IPS-NIHi7 (cell line): ENCODE measurements at regions not wholly inside any gene's neighbourhood (a gene's known extent, or its start where the extent isn't known, plus 50 kb on each side); places are given as distances from the start of the nearest gene placed in this dataset.

Experiments
- DNase-seq: peaks from one replicate; pipeline ENCODE4 v3.0.0; 2012; ENCODE audit warnings: mixed read lengths; ENCODE audit errors: extremely low spot score

DNA sequence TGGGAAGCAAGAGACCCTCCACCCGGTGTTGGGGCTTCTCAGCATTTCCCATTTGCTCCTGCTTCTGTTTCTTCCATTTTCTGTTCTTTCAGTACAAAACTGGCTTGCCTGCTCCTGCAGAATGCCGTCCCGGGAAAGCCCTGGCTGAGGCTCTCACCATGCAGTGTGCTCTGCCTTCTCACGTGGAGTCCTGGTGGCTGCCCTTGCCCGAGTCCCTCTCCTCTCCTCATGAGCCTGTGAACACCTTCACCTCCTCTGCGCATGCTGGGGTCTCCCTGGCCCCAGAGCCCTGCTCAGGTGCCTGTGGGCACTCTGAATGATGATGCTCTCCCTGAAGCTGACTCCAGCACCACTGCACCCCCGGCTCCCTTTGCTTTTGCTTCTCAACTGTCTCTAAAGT is 752.0 kb downstream of the QKI start:
- DNase-seq: no peak

DNA sequence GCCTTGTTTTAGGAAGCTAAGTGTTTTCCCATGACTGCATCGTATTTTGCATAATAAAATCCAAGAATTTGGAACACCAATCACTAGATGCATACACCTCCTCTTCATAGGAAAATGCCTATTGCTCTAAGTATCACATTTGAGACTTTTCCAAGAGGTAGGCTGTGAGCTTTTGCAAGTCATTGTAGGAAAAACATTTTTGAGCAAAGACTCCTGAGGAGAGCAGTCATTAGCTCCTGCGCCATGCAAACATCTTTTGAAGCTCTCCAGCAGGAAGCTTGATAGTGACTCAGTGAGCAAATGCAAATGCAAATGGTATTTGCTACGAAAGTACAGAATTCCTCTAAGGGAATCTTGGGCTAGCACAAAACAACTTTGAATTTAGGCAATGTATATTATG is 750.4 kb downstream of the QKI start:
- DNase-seq: no peak

DNA sequence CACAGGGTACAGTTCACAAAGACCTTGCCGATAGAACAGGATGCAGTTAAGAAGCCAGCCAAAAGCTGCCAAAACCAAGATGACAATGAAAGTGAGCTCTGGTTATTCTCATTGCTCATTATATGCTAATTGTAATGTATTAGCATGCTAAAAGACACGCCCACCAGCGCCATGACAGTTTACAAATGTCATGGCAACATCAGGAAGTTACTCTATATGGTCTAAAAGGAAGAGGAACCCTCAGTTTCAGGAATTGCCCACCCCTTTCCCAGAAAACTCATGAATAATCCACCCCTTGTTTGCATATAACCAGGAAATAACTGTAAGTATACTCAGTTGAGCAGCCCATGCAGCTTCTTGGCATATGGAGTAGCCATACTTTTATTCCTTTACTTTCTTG is 748.7 kb downstream of the QKI start:
- no peak for DNase-seq

DNA sequence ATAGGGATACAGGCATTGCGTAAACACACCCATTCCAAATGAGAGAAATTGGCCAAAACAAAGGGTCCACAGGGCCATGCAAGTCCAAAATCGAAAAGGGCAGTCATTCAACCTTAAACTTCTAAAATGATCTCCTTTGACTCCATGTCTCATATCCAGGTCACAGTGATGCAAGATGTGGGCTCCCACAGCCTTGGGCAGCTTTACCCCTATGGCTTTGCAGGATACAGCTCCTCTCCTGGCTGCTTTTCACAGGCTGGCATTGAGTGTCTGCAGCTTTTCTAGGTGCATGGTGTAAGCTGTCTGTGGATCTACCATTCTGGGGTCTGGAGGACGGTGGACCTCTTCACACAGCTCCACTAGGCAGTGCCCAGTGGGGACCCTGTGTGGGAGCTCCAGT is 744.5 kb downstream of the QKI start:
- no peak for DNase-seq

DNA sequence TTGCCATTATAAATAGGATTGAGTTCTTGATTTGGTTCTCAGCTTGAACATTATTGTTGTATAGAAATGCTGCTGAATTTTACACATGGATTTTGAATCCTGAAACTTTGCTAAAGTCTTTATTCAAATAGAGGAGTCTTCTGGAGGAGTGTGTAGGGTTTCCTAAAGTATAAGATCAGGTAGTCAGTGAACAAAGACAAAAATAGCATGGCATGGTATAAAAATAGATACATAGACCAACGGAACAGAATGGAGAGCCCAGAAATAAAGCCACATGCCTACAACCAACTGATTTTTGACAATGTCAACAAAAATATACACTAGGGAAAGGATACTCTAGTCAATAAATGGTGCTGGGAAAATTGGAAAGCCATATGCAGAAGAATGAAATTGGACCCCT is 740.1 kb downstream of the QKI start:
- DNase-seq: no peak

DNA sequence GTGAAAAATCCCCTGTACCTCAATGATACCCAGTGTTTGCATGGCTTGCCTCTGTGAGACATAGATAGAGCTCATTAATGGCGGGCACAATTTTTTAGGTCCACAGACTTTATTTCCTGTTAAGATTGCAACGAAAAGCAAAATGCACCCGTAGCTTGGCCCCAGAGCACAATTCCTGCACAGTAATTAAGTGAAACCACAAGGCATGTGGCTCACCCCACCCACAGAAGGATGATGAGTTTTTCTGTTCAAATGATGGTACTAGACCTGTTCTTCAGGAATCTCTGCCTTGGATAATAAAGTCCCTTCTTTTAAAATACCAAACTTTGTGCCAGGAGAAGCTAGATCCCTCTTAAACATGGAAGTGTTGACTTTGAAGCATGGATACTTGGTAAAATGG is 738.1 kb downstream of the QKI start:
- DNase-seq: no peak

DNA sequence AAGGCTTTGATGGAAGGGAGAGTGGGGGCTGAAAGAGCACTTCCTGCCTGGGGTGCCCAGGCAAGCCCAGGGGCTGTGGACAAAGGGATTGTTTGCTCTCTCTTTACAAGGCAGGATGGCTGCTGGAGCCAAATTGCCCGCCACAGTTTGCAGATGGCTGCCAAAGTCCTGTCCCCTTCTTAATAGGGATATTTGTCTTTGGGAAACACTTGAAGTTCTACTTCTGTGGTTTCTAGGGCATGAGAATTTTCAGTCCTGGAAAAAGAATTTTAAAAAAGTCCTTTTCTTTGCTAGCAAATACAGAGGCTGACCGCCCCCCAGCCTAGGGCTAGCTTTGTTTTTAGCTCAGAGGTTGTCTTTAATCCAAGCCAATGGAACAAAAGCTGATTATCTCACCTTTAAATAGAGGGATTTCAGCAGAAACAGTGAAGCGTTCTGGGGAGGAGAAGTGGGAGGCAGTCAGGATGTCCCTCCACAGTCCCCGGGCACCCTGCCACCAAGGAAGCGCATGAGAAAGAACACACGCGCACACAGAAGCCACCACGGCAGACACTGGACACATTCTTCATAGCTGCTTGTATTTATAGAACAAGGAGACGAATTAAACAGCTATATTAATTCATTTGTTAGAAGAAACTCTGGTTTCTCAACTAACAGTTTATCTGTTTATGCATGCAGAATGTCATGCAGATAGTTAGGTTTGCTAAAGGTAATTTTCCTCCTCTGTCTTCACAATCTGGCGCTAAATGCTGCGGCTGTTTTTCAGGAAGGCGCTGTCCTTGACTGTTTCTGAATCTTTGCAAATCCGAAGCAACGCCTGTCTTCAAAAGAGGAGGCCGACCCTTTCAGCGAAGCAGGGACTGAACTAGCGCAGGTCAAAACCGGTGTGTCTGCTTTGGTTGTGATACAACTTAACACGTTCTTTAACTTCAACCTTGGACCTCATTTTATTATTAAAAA is 736.9 kb downstream of the QKI start:
- no peak for DNase-seq

DNA sequence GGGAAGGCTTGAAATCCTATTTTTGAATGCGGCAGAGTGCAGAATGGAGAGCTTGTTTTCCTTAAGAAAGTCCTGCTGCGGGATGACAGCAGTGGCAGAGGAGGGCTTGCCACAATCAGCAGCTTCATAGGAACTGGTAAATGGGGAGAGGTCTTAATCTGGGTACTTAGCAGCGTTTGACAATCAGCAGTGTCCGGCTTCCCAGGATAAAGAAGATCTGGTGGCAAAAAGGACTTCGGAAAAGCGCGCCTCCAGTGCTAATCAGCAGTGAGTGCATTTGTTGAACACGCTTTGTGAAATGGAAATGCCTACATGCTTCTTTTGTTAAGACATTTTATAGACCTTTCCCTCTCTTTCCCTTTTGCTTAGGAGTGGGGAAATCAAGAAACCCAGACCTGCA is 735.7 kb downstream of the QKI start:
- DNase-seq: no peak

DNA sequence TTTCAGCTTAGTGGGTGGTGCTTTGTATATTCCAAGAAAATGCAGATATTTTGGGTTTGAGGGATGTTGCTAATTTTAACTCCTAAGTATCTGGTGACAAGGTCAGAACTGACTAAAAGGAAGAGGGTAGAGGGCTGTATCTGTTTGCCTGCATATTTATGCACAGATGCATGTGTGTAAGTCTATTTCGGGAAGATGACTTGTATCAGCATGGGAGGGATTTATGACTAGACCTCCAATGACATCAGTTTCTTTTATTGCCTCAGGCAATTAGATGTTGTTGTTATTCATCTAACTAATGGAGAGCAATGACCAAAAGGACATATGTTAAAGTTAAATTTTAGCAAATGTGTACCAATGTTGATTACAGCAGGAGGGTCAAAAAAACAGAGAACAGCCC is 734.3 kb downstream of the QKI start:
- DNase-seq: no peak

DNA sequence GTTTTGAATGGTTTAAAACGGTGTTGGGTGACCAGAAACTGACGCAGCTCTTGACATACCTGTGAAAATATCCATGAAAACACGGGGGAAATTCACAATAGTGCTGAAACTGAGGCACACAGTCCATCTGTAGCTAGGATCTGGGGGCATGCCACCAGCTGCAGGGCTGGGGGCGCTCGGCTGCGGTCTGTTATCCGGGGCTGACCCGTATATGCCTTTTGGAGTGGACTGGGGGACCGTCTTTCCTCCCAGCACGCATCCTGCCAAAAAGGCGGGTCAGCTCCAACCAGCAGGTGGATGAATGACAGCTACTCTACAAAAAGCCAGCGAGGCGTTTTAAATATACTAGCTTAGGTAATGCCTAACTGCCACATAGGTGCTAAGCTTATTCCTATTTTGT is 729.8 kb downstream of the QKI start:
- DNase-seq: no peak

DNA sequence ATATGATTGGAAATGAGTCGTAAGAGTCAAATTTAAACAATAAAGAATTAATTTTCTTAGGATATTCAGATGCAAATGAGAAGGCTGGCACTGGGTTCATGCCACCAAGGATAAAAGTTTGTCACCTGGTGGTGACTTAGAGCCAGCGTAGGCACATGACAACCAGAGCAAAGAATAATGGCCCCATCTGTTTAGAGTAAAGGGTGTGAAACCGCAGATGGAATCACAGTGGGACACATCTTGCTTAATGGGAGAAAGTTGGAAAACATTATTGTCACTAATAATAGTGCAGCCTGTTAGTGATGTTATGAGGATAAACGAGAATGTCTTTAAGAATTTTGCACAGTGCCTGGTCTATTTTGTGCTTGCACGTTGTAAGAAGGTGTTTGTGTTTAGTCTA is 727.8 kb downstream of the QKI start:
- DNase-seq: no peak

DNA sequence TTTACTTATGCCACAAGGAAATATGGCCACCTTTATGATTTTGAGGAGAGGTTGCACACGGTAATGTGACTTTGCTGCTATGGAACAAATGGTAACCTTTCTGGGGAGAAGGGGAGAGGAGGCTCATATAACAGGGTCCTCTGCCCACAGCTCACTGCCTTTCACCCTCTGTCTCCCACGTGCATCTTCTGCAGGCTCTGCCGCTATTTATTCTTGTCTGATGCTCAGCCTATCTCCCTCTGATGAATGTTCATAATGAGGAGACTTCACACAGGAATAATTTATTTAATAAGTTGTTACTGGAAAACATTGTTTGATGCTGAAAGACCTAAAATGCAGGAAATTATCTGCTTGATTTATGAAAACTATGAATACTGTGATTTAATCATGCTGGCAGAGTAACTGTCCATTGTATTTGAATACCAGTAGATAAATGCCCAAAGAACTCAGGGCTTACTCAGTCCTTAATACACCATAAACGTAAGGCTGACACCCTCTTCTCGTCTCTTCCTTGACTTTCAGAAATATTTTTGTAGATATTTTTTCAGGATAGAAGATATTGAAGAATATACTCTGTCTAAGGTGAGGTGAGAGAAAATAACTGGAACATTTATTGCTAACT is 721.1 kb downstream of the QKI start:
- DNase-seq: no peak

DNA sequence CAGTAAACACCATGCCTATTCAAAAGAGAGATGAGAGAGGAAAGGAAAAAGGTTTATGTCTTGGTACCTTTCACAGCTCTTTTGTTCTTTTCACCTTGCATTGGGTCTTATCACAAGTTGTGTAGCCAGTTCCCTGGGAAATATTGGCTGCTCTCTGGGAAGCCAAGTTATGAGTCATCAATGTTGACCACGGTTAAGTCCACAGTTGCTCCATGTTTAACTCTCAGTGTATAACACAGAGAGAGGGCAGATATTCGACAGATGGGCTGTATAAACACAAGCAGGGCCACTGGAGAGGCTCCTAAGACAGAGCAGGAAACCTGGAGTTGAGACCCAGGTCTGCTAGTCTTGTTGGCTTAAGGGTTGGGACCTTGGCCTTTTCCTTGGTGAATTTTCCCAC is 718.6 kb downstream of the QKI start:
- no peak for DNase-seq

DNA sequence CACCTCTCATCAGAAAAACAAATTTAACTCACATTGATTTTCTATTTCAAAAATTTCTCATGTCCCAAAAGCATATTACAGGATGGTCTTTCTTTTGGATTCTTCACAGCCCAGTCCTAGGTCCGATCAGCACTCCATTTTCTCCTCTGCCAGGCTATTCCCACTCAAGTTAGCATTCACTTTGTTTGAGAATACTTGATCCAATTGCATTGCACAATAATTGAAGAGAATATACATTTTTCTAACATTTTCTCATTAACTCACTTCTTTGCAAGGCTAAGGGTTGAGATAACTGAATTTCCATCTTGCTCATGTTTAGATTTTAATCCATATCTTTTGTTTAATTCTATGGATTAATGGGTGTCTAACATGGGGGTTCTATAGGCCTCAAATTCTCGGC is 716.1 kb downstream of the QKI start:
- DNase-seq: no peak

DNA sequence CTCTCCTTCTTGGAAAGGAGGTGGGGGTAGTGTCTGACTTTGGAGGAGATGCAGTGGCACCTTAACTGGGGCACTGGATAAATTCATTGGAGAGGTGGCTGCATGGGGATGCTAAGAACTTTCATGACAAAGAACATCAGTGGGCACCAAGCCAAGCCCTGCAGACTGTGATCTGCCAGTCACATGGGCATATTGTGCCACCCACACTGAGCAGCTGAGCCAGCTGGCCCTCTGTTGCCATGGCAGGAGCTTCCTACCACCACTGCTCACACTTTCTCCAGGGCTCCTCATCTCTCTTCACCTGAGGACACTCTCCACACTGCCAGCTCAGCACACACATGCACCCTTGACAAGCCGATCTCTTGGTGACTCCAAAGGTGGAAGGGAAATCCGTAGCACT is 715.6 kb downstream of the QKI start:
- no peak for DNase-seq

DNA sequence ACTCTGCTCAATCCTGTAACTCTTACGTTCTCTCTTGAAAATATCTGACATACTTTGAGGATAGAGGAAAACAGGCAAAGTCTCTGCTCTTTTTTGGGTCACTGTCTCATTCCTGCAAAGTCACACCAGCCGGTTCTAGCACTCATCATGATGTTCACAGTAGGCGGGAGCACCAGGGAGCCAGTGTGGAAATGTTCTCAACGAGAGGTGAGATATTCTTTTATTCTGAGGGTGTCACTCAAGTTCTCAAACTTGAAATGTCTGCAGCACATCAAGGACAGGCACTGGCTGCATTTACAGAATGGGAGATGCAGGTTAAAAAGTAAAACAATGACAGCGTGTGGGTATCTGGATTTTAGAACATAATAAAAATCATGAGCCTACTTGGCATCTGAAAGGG is 714.7 kb downstream of the QKI start:
- no peak for DNase-seq

DNA sequence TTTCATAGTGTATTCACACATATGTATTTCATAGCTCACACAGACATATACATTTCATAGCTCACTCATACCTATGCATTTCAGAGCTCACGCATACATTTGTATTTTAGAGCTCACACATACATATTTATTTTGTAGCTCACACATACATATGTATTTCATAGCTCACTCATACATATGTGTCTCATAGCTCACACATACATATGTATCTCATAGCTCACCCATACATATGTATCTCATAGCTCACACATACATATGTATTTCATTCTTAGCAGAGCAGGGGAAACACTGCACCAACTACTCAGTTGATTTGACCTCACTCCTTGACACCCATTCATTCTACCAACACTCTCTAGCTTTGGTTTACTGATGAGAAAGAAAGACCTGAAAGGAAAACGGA is 713.6 kb downstream of the QKI start:
- DNase-seq: no peak

DNA sequence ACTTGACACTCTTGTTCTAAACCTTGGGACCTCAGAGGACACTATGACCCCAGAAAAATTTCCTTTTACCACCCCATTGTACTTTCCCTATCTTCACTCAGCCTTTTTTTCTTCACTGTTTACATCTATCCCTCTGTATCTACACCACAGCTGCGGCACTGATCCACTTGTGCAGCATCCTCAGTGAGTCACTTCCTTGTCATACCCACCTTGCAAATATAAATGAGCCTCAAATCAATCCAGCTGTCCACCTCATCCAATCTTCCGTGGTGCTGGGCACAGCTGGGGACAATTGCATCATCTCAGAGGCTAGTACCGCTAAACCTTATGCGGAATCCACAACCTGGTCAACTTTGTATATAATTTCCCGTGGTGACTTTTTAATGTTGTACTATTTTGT is 710.5 kb downstream of the QKI start:
- no peak for DNase-seq

DNA sequence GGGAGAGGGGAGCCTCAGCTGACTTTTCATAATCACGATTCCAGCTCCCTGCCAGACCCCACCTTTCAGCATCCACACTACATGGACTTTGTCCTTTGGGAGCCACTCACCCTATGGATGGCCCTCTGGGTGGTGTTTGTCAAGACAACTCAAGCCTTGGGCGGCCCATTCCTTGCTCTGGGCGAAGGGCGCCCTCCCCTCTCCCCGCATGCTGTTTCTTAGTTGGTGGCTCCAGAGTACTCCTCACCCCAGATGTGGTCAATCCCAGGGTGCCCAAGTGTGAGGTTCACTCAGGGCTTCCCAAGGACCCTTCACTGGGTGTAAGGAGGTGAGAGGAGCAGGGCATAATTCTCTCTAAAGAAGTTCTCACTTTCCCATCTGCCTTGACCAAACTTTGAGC is 710.0 kb downstream of the QKI start:
- DNase-seq: no peak

DNA sequence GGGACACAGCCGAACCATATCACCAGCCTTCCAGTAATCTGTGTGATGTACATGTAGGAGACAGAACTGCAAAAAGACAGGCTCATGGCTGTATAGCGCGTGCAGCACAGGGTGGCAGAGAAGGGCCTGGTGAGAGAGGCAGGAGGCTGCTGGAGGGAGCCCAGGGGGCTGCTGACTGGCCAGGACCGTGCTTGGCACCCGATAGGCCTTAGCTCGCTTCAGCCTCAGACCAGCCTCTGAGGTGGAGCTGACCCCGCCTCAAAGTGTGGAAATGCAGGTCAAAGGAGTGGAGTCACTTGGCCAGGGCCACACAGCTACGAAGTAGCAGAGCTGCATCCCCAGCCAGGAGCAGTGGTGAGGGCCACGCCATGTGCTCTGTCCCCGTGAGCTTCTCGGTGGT is 707.6 kb downstream of the QKI start:
- no peak for DNase-seq

DNA sequence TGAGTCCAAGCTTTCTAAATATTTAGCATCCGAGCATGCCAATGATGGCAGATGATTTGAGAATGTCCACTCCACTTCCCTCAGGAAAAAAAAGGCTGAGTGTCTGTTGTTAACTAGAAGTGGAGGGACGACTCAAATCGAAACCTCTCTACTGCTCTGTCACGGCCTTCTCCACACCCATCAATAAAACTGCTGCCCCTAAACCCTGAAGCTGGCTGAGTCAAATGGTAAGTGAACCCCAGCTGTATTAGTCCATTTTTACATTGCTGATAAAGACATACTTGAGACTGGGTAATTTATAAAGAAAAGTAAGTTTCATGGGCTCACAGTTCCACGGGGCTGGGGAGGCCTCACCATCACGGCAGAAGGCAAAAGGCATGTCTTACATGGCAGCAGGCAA is 707.0 kb downstream of the QKI start:
- DNase-seq: no peak

DNA sequence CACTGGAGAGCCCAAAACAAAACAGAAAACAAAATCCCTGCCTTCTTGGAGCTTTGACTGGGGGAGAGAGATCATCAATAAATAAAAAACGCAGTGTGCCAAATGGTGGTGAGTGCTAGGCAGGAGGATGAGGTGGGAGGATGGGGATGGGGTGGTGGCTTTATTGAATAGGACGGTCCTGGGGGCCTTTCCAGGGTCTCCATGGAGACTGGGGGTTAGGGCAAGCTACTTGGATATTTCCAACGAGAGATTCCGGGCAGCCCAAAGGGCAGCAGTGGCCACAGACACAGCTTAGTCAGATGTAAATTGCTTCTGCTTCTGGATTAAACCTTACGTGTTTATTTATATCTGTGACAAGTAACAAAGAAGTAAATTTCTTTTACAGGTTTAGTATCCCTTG is 700.1 kb downstream of the QKI start:
- no peak for DNase-seq

DNA sequence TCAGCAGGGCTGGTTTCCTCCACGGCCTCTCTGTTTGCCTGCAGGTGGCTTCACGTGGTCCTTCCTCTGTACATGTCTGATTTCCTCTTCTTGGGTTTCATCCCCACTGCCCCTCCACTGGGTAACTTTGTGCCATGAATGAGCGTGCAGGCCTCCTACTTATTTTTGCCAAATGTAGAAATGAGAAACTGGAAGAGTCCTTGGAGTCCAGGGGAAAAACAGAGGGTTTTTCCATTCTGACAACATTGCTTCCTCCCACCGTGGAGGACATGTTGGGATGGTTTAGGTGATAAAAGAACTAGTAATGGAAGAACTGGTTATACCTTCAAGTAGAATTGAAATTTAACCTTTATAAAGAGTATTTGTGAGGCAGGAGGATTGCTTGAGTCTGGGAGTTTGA is 699.5 kb downstream of the QKI start:
- DNase-seq: no peak

DNA sequence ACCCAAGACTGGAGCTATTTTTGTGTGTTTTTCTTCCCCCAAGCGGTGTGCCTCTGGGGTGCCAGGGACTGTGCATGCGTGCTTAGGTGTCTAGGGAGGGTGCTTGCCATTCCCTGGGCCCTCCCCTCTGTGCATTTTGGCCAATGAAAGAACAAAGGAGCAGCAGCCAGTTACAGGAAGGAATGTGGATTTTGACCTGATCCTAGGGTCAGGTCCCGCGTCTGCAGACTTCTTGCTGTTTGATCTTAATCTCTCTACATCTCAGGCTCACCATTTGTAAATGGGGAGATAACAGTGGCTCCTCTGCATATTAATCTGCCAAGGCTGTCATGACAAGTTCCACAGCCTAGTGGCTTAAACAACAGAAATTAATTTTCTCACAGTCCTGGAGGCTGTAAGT is 699.1 kb downstream of the QKI start:
- no peak for DNase-seq
